ENCODE measurements at regions not wholly inside any gene's neighbourhood (a gene's known extent, or its start where the extent isn't known, plus 50 kb on each side); places are given as distances from the start of the nearest gene placed in this dataset.

GRCh38 chrX:39450234-39450977 is 647.4 kb downstream of the BCOR start:
- Histone ChIP-seq H3K27me3 (no peaks in the 10 kb centered on the region), H3K4me1 (ENCODE audit: low read depth) (peaks cover 14% of the 10 kb centered on the region), H3K9me3 (ENCODE audit: low read depth) (no peaks in the 10 kb centered on the region), H3K27ac (peak overlapping the region; percentile 69), H3K4me3 (no peak overlapping the region), H3K36me3 (no peaks in the 10 kb centered on the region)
- no peak for TF ChIP-seq CTCF (IDR thresholded peaks at IDR 0.05; ENCODE audit: low read depth, low read length)
- peak in 1 of 2 donors; percentile 60 for DNase-seq (ENCODE audit: low read depth in 1 of 2, low spot score in 1 of 2)

GRCh38 chrX:39451046-39451445 is 646.7 kb downstream of the BCOR start:
- TF ChIP-seq CTCF (IDR thresholded peaks at IDR 0.05; ENCODE audit: low read depth, low read length) = no peak

GRCh38 chrX:39452401-39452800 is 645.4 kb downstream of the BCOR start:
- no peak overlapping the region for H3K27ac ChIP-seq
- no peaks in the 10 kb centered on the region for H3K27me3 ChIP-seq
- H3K36me3 ChIP-seq = no peaks in the 10 kb centered on the region
- peaks cover 14% of the 10 kb centered on the region for H3K4me1 ChIP-seq (ENCODE audit: low read depth)
- no peaks in the 10 kb centered on the region for H3K9me3 ChIP-seq (ENCODE audit: low read depth)
- no peak overlapping the region for H3K4me3 ChIP-seq
- TF ChIP-seq CTCF (IDR thresholded peaks at IDR 0.05; ENCODE audit: low read depth, low read length) = no peak
- no peak for DNase-seq (ENCODE audit: low read depth in 1 of 2, low spot score in 1 of 2)

More at GRCh38 chrX:39451046-39451445, 646.7 kb downstream of the BCOR start:
- Histone ChIP-seq H3K27me3 (no peaks in the 10 kb centered on the region), H3K4me1 (ENCODE audit: low read depth) (peaks cover 14% of the 10 kb centered on the region), H3K9me3 (ENCODE audit: low read depth) (no peaks in the 10 kb centered on the region), H3K27ac (peak overlapping the region; percentile 69), H3K36me3 (no peaks in the 10 kb centered on the region), H3K4me3 (no peak overlapping the region)
- DNase-seq (ENCODE audit: low read depth in 1 of 2, low spot score in 1 of 2) = no peak

DNA sequence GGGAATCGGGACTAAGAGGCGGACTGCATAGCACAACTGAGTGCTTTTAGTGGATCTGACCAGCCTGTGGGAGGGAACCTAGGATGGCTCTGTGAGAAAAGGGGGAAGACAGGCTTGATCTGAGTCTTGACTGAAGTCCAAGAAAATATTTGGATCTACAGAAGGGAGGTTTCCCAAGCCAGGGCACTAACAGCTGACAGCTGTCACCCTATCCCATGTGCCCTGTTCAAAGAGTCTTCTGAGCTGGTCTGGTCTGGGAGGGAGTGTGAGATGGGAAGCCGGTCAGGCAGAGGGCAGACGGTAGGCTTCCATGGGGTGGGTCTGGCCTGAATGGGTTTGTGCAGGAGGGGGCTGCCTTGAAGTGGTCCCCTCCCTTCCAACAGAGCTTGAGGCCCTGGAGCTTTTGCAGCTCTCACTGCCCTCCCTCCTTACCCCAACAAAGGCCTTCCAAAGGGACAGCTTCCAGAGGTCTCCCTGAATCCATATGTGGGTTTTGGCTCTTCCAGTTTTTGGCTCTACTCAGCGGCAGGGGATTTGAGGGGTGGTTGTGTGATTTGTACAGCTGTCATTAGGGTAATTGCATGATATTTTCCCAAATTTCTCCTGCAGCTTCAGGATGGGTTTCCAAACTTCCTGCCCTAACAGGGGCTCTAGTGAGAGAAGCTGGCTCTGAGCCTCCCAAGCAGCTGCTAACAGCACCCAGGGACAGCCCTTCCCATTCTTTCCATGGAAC is 643.7 kb downstream of the BCOR start:
- no peaks in the 10 kb centered on the region for H3K9me3 ChIP-seq (ENCODE audit: low read depth)
- no peak for TF ChIP-seq CTCF (IDR thresholded peaks at IDR 0.05; ENCODE audit: low read depth, low read length)
- no peaks in the 10 kb centered on the region for H3K27me3 ChIP-seq
- H3K36me3 ChIP-seq = no peaks in the 10 kb centered on the region
- H3K4me1 ChIP-seq (ENCODE audit: low read depth) = peaks cover 14% of the 10 kb centered on the region
- no peak overlapping the region for H3K27ac ChIP-seq
- H3K4me3 ChIP-seq = no peak overlapping the region
- no peak for DNase-seq (ENCODE audit: low read depth in 1 of 2, low spot score in 1 of 2)

- TF ChIP-seq CTCF (IDR thresholded peaks at IDR 0.05; ENCODE audit: low read depth, low read length) = no peak
- no peaks in the 10 kb centered on the region for H3K4me1 ChIP-seq (ENCODE audit: low read depth)
- H3K27ac ChIP-seq = no peak overlapping the region
- H3K27me3 ChIP-seq = no peaks in the 10 kb centered on the region
- no peaks in the 10 kb centered on the region for H3K36me3 ChIP-seq
- H3K4me3 ChIP-seq = no peak overlapping the region
- no peaks in the 10 kb centered on the region for H3K9me3 ChIP-seq (ENCODE audit: low read depth)
- DNase-seq (ENCODE audit: low read depth in 1 of 2, low spot score in 1 of 2) = peak in 1 of 2 donors; percentile 51
These were observed 640.7 kb downstream of the BCOR start for GRCh38 chrX:39456894-39457604.
